ENCODE measurements at regions not wholly inside any gene's neighbourhood (a gene's known extent, or its start where the extent isn't known, plus 50 kb on each side); places are given as distances from the start of the nearest gene placed in this dataset.

DNA sequence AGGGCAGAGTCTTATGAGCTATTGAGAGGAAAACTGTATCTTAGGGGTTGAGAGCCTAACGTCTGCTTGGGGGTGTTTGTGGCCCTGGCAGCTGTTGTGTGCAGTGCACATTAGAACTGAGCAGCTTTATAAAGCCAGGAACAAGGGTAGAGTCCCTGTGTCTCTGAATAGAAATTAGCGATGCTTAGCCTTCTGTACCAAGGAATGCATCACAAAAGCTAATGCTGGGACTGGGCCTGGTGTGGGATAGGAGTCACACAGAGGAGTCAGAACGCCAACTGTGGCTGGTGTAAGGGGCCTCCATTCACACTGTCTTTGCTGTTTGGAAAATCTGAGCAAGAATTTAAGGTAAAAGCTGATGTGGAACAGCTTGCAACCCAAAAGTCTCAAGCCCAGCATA, 283.2 kb downstream of the SOX11 start:
- TF ChIP-seq HNF4A (CRISPR knock-in tag; IDR thresholded peaks at IDR 0.05) (no peak), NFIC (IDR thresholded peaks at IDR 0.05; ENCODE audit: low read length) (no peak), MAFK (conservative IDR thresholded peaks at IDR 0.05 in 1 of 2, IDR thresholded peaks at IDR 0.05 in 1 of 2; ENCODE audit: low read length in 2 of 2) (no peak), ZNF441 (CRISPR knock-in tag; IDR thresholded peaks at IDR 0.05; ENCODE audit: borderline replicate concordance) (no peak), CEBPG (CRISPR knock-in tag; IDR thresholded peaks at IDR 0.05) (no peak), REST (IDR thresholded peaks at IDR 0.05; ENCODE audit: borderline replicate concordance in 1 of 2, low read depth in 1 of 2, low read length in 2 of 2) (no peak), ETS1 (CRISPR knock-in tag; IDR thresholded peaks at IDR 0.05) (no peak), GABPB1 (CRISPR knock-in tag; IDR thresholded peaks at IDR 0.05) (no peak)

Data from HepG2 (cell line).